ENCODE measurements at regions not wholly inside any gene's neighbourhood (a gene's known extent, or its start where the extent isn't known, plus 50 kb on each side); places are given as distances from the start of the nearest gene placed in this dataset.
"Not testable (repeated sequence)": the region's sequence is repeated elsewhere in the genome, so short reads cannot be mapped to it uniquely, and the experiment has no call there.

GRCh38 chr10:131816941-131817700, 83.7 kb upstream of the PPP2R2D start:
- no peak for DNase-seq (ENCODE audit: low spot score)
- intact Hi-C loops (cut with DNase I), result no loop called here

- DNase-seq (ENCODE audit: low spot score), result peak; percentile 53
- intact Hi-C loops (cut with DNase I), result no loop called here
Measured at GRCh38 chr10:131817866-131818509, 82.8 kb upstream of the PPP2R2D start.

DNA sequence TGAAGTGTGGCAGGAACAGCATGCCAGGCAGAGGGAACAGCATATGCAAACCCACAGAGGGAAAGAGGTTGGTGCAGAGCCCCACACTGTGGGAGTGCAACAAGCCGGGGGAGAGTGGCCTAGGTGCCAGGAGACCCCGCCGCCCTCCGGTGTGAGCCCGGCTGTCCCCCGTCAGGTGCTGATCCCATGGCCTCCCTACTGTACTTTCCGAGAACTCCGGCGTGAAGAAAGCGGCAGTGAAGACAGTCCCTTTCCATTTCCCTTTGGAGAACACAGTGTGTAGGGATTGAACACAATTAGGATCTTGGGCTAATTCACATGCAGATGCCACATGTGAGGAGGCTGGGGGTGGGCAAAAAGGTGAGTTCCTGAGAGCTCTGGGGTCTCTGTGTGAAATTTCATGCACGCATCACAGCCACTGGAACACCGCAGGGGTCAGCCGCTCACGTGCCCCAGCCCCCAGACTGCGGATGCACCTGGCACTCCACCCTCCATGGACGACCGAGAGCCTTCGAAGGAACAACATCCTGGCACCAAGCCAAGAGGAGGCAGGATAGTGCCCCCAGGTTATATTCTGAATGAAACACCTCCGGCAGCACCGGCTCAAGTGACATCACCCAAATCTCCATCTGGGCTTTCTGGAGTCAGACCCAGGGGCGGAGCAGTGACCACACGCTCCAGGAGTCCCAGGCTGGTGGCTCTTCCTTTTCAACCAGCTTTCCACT, 82.1 kb upstream of the PPP2R2D start:
- peak; percentile 58 for DNase-seq (ENCODE audit: low spot score)
- intact Hi-C loops (cut with DNase I), result no loop called here

DNA sequence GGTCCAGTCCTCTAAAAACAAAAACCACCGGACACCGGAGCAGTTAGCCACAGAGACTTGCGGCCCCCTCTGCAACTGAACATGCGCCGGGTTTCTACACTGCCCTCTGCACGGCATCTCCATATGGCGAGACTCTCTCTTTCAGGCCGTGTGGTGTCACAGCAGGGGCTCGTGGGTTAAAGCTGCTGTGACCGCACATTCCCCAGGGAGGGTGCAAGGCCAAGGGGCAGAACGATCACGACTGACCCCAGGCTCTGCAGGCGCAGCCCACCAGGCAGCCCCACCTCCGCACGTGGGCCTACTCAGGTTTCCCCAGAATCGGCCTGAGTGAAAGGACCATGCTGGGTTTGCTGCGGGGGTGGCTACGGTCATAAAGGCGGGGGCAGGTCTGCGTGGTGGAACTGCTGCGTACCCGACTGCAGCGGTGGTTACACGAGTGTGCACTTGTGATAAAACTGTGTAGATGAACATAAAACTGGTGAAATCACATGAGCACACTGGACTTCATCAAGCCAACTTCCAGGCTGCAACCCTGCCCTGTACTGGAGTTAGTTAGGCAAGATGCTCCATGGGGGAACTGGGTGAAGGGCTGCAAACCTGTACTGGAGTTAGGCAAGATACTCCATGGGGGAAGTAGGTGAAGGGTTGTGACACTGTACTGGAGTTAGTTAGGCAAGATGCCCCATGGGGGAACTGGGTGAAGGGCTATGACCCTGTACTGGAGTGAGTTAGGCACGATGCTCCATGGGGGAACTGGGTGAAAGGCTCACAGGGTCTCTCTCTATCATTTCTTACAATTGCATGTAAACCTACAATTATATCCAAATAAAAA, 81.4 kb upstream of the PPP2R2D start:
- intact Hi-C loops (cut with DNase I), result no loop called here
- peak; percentile 47 for DNase-seq (ENCODE audit: low spot score)

- DNase-seq (ENCODE audit: low spot score), result no peak
- intact Hi-C loops (cut with DNase I), result no loop called here
Measured at GRCh38 chr10:131820626-131821025, 80.2 kb upstream of the PPP2R2D start.

- intact Hi-C loops (cut with DNase I), result no loop called here
- no peak for DNase-seq (ENCODE audit: low spot score)
Measured at GRCh38 chr10:131821378-131822012, 79.3 kb upstream of the PPP2R2D start.

- intact Hi-C loops (cut with DNase I), result no loop called here
Measured at GRCh38 chr10:131822013-131822691, 78.7 kb upstream of the PPP2R2D start.

GRCh38 chr10:131822692-131823245, 78.0 kb upstream of the PPP2R2D start:
- DNase-seq (ENCODE audit: low spot score), result no peak

More at GRCh38 chr10:131822013-131822691, 78.7 kb upstream of the PPP2R2D start:
- peak; percentile 61 for DNase-seq (ENCODE audit: low spot score)

GRCh38 chr10:131823601-131824099, 77.2 kb upstream of the PPP2R2D start:
- intact Hi-C loops (cut with DNase I); DNase-seq (ENCODE audit: low spot score): not testable (repeated sequence)

More at GRCh38 chr10:131822692-131823245, 78.0 kb upstream of the PPP2R2D start:
- intact Hi-C loops (cut with DNase I), result no loop called here

DNA sequence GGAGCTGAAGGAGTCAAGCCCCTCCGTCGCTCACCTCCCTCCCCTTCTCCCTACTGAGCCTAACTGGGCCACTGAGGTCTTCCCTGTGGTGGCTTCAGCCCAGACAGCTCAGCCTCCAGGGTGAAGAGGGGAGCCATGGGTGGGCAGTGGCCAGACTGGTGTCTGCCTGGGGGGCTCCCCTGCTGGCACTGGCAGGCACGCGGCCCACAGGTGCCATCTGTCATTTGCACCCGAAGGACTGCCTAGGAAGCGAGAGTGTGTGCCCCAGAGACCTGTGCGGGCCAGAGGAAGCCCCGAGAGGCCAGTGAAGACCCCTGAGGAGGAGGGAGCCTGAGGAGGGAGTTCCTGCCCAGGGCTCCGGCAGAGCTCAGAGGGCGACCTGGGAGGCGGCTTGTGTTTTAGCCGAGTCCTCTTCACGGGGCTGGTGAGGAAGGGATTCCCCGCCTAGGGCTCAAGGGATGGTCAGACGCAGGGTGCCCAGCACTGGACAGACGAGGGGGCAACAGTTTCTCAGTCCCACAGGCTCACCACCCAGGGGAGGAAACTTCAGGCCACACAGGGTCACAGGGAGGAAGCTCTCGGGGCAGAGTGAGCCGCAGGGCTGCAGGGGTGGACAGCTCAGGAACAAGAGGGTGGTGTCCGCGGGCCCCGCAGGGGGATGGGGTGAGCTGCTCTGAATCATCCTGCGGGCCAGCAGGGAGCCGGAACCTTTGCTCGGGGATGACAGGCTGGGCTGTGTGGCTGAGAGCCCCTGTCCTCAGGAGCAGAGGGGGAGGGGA, 76.2 kb upstream of the PPP2R2D start:
- intact Hi-C loops (cut with DNase I), result no loop called here
- peak; percentile 72 for DNase-seq (ENCODE audit: low spot score)

- no peak for DNase-seq (ENCODE audit: low spot score)
- intact Hi-C loops (cut with DNase I), result no loop called here
Measured at GRCh38 chr10:131825150-131825848, 75.5 kb upstream of the PPP2R2D start.

DNA sequence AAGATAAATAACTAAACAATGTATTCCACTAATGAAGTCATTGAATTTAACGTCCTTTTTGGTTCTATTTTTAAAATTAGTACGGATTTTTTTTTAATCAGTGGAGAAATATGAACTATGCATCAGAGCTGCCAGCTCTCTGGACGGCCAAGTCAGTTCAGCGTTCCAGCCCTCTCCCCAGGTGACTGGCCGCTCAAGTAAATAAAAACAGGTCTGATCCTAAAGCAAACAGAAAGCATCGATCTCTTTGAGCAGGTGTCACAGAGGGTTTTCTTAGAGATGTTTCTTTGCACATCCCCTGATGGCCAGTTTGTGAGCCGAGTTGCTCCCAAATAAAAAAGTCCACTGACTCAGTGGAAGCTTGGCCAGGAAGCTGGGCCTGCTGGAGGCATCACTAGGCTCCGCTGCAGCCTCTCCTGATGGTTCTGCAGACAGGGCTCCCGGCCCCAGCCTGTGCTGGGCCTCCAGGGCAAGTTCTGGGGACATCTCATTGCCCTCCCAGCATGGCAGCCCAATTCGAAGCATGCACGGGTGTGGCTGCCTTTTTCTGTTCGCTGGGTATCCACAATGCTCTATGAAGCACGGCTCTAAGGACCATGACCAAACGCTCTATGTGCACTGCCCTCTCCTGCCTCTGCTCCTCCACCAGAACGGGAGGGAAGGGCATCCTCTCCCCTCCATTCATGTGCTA, 74.7 kb upstream of the PPP2R2D start:
- no peak for DNase-seq (ENCODE audit: low spot score)
- intact Hi-C loops (cut with DNase I), result no loop called here

DNA sequence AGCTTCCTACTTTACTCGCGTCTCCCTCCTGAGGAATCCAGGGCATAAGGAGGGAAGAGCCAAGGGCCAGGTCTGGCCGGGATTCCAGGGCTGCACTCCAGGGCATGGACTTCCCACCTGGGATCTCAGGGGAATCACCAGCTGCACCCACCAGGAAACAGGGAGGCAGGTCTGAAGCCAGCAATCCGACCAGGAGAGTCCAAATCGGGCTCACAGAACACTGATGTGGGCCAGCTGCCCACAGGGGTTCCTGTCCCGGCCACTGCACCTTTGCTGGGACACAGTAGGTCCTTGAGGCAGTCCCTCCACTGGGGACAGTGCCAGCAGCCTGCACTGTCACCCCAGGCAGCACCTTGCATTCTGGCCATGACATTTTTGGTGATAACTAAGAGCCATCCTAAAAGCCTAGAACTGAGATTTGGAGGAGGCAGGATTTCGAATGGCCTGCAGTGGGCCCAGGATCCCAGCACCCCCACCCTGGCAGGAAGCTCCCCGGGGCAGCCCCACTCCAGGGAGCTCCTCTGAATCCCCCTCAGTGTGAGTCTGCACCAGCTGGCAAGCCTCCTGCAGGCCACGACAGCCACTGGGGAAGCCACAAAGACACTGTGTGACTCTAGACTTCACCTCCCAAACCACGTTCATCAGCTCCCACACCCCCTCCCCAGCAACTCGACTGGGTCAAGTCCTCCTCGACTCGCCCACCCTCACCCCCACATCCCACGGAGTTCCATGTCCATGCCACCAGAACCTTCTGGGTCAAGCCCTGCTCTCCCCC, 71.5 kb upstream of the PPP2R2D start:
- intact Hi-C loops (cut with DNase I), result no loop called here
- DNase-seq (ENCODE audit: low spot score), result peak; percentile 43

DNA sequence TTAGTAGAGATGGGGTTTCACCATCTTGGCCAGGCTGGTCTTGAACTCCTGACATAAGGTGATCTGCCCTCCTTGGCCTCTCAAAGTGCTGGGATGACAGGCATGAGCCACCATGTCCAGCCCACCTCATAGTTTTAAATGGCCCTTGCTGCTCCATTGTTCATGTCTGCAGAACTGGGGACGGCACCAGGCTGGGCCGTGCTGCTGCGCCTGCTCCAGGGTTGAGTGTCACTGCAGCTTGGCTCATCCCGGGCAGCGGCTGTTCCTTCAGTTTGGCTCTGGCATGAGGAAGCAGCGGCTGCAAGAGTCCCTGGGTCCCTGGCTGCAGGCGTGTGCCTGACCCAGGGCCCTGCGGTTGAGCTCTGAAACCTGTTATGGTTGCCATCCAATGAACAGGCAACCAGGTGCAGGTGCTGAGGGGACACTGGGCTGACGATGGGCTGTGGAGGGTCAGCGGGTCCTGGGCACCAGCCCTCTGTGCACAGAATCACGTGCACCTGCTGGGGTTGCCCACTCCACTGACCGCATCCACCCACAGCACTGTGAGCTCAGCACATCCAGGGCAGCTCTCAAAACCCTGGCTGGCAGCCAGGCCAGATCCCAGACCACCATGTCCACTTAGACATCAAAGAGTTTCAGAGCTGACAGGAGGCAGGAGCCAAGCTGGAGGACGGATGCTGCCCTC, 70.2 kb upstream of the PPP2R2D start:
- intact Hi-C loops (cut with DNase I), result no loop called here
- peak; percentile 49 for DNase-seq (ENCODE audit: low spot score)

DNA sequence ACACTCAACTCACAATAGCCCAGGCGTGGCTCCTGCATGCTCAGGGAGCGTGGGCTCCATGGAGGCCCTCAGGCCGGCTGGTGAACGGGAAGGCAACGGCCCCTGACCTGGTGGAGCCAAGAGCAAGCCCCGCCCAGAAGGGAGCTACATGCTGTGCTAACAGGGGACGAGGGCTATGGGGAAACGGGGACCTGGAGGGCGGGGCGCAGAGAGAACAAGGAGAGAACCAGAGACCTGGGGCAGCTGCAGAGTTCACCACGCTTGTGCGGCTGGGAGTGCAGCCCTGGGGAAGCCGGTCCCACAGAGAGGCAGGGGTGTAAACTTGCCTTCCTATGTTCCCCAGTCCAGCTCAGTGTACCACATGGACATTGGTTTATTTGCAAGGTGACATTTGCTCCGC, 69.2 kb upstream of the PPP2R2D start:
- intact Hi-C loops (cut with DNase I), result no loop called here
- peak; percentile 53 for DNase-seq (ENCODE audit: low spot score)

Measured in posterior vena cava (tissue), 2 donors.